Mammary epithelial cell (primary cell): ENCODE measurements at regions not wholly inside any gene's neighbourhood (a gene's known extent, or its start where the extent isn't known, plus 50 kb on each side); places are given as distances from the start of the nearest gene placed in this dataset.

Experiments
- CTCF ChIP-seq, 2 donors: IDR thresholded peaks in 1 of 2; conservative IDR thresholded peaks in 1 of 2; 2 replicates each; pipeline ENCODE4 v1.5.1; 2011 to 2012; ENCODE audit warnings: inconsistent platforms in 2 of 2, low read length in 2 of 2, mild to moderate bottlenecking in 2 of 2, control low read depth in 1 of 2, low read depth in 1 of 2; ENCODE audit not compliant: insufficient read depth in 1 of 2; ENCODE audit errors: extremely low read depth in 1 of 2
- EZH2 ChIP-seq: IDR thresholded peaks from 2 replicates; pipeline ENCODE4 v1.6.1; 2012; ENCODE audit warnings: low read length, inconsistent platforms, borderline replicate concordance

DNA sequence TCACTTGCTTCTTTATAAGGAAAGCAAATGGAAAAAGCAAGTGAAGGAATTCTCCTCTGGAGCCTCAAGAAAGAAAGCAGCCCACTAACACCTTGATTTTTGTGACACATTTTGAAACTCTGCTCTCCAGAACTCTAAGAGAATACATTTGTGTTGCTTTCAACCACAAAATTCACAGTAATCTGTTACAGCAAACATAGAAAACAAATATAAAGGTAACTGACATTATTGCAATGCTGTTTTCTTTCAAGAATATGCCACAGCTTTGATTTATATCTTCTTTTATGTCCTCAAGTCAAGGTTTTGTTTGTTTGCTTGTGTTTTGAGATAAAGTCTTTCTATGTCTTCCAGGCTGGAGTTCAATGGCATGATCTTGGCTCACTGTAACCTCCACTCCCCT lies 103.1 kb upstream of the FIGN start:
- no peak for TF ChIP-seq CTCF (conservative IDR thresholded peaks at IDR 0.05 in 1 of 2, IDR thresholded peaks at IDR 0.05 in 1 of 2; ENCODE audit: extremely low read depth in 1 of 2, insufficient read depth in 1 of 2, low read depth in 1 of 2, low read length in 2 of 2)
- TF ChIP-seq EZH2 = no peak
